G401 (cell line): ENCODE measurements at regions not wholly inside any gene's neighbourhood (a gene's known extent, or its start where the extent isn't known, plus 50 kb on each side); places are given as distances from the start of the nearest gene placed in this dataset.
"Not testable (repeated sequence)": the region's sequence is repeated elsewhere in the genome, so short reads cannot be mapped to it uniquely, and the experiment has no call there.

Experiments used
- DNase-seq: peaks from one replicate; pipeline ENCODE4 v3.0.0-alpha.2; 2015; ENCODE audit warnings: low spot score
- in situ Hi-C: cut with HindIII; loops from 2 replicates; pipeline ENCODE4 v1.10.0; 2016; ENCODE audit warnings: low sequenced_read_pairs, mixed read lengths

DNA sequence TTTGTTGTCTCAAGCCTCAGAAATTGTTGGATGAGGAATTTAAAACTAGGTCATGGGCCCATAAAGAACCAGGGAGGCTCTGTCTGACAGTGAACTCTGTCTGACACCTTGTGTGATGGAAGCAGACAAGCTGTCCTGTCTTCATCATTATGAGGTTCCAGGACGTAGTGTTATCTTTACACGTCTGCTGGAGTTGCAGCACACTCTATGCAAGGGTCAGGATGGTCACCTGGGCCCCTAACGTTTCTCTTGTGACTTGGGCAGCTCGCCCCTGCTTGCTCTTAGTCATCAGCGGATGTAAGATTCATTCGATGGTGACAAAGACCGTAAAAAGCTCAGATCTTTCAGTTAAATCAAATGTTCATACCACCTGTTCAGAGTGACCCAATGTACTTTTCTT, 92.0 kb upstream of the ADGRG2 start:
- in situ Hi-C loops = no loop called here
- no peak for DNase-seq

DNA sequence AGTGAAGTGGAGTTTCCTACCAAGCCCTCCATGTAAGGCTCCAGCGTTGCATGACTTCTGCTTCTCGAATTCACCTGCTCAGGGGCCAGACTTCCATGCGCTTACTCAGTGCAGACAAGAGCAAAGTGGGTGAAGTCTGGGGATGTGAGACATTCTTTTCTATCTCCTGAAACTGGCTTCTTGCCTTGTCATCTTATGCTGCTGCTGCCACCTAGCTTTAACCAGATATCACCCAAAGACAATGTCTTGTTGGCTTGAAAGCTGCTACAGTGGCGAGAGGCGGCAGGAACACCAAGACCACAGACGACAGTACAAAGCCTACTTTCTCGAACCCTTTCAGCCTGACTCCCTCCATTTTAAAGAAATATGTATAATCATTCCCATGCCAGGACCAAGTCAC, 103.6 kb upstream of the ADGRG2 start:
- peak; percentile 8 for DNase-seq
- in situ Hi-C loops = no loop called here

DNA sequence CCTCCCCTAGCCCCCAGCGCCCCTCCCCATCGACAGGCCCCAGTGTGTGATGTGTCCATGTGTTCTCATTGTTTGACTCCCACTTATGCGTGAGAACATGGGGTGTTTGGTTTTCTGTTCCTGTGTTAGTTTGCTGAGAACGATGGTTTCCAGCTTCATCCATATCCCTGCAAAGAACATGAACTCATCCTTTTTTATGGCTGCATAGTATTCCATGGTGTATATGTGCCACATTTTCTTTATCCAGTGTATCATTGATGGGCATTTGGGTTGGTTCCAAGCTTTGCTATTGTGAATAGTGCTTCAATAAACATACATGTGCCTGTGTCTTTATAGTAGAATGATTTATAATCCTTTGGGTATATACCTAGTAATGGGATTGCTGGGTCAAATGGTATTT, 107.6 kb upstream of the ADGRG2 start:
- DNase-seq, in situ Hi-C loops: not testable (repeated sequence)

DNA sequence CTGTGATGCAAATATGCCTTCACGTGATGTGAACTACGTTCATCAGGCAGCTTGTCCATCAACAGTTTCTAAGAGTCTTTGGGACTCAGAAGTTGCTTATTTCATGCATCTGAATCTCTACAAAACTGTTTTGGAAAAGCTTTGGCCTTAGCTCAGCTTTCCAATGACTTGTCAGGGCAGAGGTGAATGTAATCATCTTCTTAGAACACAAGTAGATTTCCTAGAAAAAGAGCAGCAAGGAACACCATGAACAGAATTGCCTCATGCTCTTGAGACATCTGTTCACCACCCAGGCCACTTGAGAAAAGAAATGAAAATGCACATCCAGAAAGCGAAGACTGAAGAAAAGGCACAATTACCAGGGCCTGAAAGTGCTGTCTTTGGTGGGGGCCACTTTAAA, 105.8 kb upstream of the PDHA1 start:
- no peak for DNase-seq
- in situ Hi-C loops = no loop called here

DNA sequence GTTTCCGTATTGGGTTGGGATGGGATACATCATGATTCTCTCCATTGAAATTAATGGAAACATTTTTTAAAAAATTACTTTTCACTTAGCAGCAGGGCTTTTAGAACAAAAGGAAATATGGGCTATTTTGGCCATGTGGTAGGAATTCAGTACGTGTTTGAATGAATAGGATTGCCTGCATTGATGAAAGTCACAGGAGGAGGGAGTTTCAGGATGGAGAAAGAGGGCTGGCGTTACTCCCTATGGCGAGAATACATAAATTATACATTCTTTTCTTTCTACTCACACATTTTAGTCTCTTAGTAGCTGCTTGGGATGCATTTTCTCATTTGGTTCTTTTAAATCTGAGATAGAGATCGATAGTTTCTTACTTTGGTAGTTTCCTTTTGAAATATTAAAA, 100.3 kb upstream of the PDHA1 start:
- in situ Hi-C loops = no loop called here
- DNase-seq = no peak

DNA sequence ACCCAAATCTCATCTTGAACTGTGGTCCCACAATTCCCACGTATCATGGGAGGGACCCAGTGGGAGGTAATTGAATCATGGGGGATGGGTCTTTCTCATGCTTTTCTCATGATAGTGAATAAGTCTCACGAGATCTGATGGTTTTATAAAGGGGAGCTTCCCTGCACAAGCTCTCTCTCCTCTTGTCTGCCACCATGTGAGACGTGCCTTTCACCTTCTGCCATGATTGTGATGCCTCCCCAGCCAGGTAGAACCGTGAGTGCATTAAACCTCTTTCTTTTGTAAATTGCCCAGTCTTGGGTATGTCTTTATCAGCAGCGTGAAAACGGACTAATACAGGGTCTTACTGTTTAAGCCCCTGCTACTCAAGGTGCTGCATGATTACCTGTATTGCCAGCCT, 98.8 kb upstream of the PDHA1 start:
- DNase-seq, in situ Hi-C loops: not testable (repeated sequence)

DNA sequence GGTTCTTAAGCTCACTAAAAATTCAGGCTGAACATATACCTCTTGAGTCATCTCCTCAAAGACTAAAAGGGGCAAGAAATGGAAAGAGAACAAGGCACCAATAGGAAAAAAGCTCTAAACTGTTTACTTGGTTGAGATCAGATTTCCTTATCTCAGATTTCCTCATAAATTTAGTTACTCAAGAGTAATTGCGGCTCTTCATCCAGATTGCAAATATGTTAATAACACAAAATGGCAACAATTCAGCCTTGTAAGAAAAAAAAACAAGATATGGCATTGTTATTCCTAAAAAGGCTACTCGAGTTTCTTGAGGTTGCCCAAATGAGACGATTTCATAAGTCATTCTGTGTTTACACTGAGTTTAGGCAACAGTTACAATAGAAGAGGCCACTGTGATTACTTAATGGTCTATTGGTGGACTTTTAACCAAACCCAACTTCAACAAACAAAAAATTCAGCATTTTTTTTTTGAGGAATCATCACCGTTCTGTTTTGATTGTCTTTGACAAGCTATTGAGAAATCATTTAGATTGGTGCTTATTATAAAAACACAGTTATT, 97.9 kb upstream of the PDHA1 start:
- DNase-seq = no peak
- in situ Hi-C loops = no loop called here

DNA sequence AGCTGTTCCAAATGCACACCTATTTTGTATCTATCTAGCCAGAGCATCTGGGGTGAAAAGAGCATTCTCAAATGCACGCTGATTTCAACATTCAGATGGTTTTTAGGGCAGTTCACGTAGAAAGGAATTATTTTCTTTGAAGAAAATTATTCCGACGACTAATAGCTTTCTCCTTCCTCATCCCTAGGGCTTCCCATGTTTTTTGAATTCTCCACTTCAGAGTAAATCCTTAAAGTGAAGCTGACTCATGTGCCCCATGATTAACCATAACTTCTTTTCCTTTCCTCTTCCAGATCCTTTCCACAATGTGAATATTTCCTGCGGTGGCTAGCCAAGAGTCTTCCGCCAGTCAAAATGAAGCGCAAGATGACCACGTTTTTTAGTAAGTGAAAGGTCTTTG, 86.7 kb upstream of the PDHA1 start:
- DNase-seq = no peak
- in situ Hi-C loops = no loop called here

DNA sequence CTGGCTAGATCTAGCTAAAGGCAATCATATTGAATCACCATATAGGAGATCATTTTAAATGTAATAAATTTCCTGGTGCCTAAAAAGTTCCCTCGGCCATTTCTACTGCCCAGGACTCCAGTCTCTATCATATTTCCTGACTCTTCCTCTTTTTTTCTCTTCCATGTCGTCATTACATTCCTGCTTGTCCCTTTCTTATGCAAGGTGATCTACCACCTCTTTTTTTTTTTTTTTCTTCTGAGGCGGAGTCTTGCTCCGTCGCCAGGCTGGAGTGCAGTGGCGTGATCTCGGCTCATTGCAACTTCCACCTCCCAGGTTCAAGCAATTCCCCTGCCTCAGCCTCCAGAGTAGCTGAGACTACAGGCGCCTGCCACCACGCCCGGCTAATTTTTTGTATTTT, 82.7 kb upstream of the PDHA1 start:
- DNase-seq, in situ Hi-C loops: not testable (repeated sequence)

DNA sequence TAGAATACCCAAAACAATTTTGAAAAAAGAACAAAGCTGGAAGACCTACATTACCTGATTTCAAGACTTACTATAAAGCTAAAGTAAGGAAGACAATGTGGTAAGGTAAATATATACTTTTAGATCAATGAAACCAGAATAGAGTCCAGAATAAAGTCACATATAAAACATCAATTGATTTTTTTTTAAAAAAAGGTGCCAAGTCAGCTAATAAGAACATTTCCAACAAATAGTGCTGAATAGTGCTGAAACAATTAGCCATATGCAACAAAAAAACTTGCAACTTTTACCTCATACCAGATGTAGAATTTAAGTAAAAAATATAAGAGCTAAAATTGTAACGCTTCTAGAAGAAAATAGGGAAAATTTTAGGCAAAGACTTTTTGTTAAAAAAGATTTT, 73.0 kb upstream of the PDHA1 start:
- no peak for DNase-seq
- in situ Hi-C loops = no loop called here

DNA sequence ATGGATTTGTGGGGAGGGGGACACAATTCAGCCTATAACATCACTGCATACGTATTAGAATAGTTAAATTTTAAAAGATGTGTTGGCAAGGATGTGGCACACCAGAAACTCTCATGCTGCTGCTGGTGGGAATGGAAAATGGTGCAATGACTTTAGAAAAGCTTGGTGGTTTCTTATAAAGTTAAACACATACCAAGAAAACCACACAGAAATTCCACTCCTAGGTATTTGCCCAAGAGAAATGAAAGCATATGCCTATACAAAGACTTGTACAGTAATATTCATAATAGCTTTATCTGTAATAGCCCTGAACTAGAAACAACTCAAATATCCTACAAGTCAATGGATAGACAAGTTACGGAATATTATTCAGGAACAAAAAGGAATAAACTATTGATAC, 71.3 kb upstream of the PDHA1 start:
- in situ Hi-C loops = no loop called here
- DNase-seq = no peak

DNA sequence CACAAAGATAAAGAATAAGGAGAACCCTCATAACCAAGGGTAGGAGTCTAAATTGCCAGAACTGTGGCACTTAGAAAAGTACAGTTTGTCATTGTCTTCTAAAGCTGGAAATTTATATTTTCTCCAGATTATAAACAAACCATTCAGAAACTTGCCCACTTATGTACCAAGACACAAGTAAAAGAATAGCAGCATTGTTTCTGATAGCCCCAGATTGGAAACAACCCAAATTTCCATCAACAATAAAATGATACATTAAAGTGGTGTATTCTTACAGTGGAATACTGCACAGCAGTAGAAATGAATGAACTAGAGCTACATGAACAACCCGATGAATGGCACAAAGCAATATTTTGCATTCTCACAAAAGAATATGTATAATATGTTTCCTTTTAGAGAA, 63.1 kb upstream of the PDHA1 start:
- in situ Hi-C loops = no loop called here

DNA sequence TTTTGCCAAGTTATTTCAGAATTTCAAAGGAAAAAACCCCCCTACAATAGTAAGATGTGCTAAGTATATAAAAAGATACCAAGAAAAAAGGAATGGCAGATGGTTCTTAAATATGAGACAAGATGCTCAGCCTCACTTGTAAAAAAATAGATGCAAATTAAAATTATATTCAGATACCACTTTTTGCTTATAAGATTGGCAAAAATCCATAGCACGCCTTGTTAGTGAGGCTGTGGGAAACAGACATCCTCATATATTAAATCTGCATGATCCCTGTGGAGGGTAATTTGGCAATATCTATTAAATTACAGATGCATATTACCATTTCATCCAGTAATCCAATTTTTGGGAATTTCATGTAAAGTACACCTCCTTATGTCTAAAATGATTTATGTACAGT, 62.5 kb upstream of the PDHA1 start:
- in situ Hi-C loops = no loop called here
- no peak for DNase-seq

More for the DNA sequence above, 63.1 kb upstream of the PDHA1 start:
- no peak for DNase-seq

DNA sequence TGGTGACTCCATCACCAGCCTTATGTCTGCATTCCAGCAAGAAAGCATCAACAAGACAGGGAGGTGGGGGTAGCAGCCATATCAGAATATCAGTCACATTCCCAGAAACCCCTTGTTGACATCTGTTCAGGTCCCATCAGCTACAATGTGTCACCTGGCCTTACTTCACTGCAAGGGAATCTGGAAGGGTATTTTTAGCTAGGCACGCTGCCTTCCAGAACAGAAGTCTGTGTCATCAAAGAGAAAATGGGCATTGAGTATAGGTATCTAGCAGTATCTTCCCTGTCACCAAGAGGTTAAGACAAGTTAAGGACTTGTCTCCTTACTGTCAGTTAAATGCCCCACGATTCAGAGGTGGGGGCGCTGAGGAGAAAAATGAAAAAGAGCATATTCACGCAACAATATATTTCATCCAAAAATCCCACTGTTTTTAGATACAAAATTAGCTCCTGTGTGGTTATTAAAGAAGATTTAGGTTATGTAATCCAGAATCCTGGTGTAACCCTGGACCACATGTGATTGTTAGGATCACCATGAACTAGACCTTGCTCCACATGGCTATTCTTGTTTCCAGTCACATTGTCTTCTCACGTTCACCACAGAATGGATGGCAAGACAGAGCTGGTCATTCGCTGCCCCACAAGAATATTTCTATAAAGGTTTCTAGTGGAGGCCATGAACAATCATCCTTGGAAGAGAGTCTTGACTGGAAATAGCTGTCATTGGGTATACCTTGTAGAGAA, 60.0 kb upstream of the PDHA1 start:
- in situ Hi-C loops = no loop called here
- DNase-seq = no peak

DNA sequence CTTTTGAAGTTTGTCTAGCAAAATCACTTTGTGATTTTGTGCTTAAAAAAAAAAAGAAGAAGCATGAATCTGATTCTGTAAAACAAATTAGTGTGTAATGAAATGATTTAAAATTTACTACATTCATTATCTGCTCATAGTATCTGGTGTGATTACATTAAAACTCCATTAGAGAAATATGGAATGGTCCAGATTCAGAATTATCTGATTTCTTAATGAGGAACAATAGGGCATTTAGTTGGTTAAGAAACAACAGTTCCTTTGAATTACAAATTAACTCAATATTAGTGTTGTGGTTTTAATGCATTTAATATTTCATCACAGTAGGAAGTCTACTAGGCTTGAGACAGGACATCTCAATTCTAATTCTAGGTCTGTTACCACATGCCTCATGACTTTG, 57.9 kb upstream of the PDHA1 start:
- in situ Hi-C loops = no loop called here
- DNase-seq = no peak

DNA sequence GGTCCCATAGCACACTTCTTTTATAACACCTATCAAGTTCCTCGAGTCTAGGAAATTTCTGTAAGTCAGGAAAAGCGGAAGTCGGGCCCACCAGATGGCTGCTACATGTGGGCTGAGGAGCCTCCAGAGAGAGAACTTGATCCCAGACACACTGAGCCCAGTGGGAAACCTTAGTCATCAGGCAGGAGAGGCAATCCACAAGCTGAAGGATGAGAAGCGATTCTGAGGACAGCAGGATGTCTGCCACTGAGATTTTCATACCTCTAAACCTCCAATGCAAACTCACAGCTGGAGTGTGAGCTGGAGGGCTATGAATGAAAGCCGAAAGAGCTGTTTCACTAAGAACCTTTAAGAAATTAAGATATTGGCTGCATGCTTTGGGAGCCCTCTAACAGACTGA, 52.6 kb upstream of the PDHA1 start:
- in situ Hi-C loops = no loop called here

DNA sequence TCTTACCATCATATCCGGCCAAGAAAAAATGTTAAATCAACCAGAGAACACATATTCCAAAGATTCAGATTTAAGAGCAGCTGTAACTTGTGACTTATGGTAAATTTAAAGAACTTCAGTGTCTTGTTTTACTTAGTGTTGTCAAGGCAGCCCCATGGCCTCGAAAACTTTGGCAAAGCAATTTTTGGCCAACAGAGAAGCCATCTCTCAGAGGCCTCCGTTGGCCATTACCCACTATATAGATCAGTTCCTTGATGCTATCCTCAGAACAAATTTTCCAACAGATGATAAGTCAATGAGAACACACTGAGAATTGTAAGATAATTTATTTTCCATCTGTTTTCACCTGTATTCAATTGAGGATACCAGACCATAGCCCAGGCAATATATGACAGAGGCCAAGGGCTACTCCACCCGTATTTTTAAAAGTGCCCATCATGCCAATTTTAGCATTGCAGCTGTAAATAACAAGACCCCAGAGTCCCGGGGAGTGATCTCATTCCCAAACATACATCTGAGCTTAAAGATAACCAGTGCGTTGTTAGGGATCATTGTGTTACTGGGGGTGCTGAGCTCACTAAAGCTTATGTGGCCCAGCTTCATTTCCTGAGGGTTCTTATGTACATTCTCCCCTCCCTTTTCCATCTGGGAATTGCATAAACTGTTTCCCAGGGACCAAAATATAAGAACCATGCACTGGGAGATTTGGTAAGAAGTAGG, 50.0 kb upstream of the PDHA1 start:
- in situ Hi-C loops = no loop called here
- no peak for DNase-seq

More for the DNA sequence above, 52.6 kb upstream of the PDHA1 start:
- no peak for DNase-seq
